ENCODE measurements at regions not wholly inside any gene's neighbourhood (a gene's known extent, or its start where the extent isn't known, plus 50 kb on each side); places are given as distances from the start of the nearest gene placed in this dataset.

GRCh38 chr5:172548311-172548731 lies 92.7 kb upstream of the NEURL1B start:
- no peak overlapping the region for H3K4me3 Mint-ChIP-seq
- no peak overlapping the region for H3K27ac Mint-ChIP-seq
- H3K4me1 Mint-ChIP-seq = no peaks in the 10 kb centered on the region
- no peaks in the 10 kb centered on the region for H3K36me3 Mint-ChIP-seq (ENCODE audit: low read depth)
- H3K27me3 Mint-ChIP-seq = peaks cover 29% of the 10 kb centered on the region
- H3K9me3 Mint-ChIP-seq = no peaks in the 10 kb centered on the region
- no peak for ATAC-seq (replicated peaks)

GRCh38 chr5:172546196-172546595 lies 91.9 kb upstream of the SH3PXD2B start:
- no peak for ATAC-seq (replicated peaks)
- Mint-ChIP-seq H3K27ac (no peak overlapping the region), H3K9me3 (no peaks in the 10 kb centered on the region), H3K27me3 (peaks cover 27% of the 10 kb centered on the region), H3K4me3 (no peak overlapping the region), H3K36me3 (ENCODE audit: low read depth) (no peaks in the 10 kb centered on the region), H3K4me1 (no peaks in the 10 kb centered on the region)

GRCh38 chr5:172545291-172545801 lies 91.0 kb upstream of the SH3PXD2B start:
- Mint-ChIP-seq H3K9me3 (no peaks in the 10 kb centered on the region), H3K27me3 (peaks cover 29% of the 10 kb centered on the region), H3K4me3 (no peak overlapping the region), H3K4me1 (no peaks in the 10 kb centered on the region), H3K36me3 (ENCODE audit: low read depth) (no peaks in the 10 kb centered on the region), H3K27ac (no peak overlapping the region)
- no peak for ATAC-seq (replicated peaks)

- H3K27me3 Mint-ChIP-seq = peaks cover 29% of the 10 kb centered on the region
Observed at GRCh38 chr5:172544371-172545095, 90.2 kb upstream of the SH3PXD2B start.

GRCh38 chr5:172543484-172544298 lies 89.4 kb upstream of the SH3PXD2B start:
- H3K27me3 Mint-ChIP-seq = peaks cover 29% of the 10 kb centered on the region
- no peaks in the 10 kb centered on the region for H3K4me1 Mint-ChIP-seq
- no peak overlapping the region for H3K4me3 Mint-ChIP-seq
- ATAC-seq (replicated peaks) = no peak
- no peak overlapping the region for H3K27ac Mint-ChIP-seq
- H3K36me3 Mint-ChIP-seq (ENCODE audit: low read depth) = no peaks in the 10 kb centered on the region
- H3K9me3 Mint-ChIP-seq = no peaks in the 10 kb centered on the region

More at GRCh38 chr5:172544371-172545095, 90.2 kb upstream of the SH3PXD2B start:
- no peak for ATAC-seq (replicated peaks)
- H3K4me3 Mint-ChIP-seq = no peak overlapping the region
- H3K36me3 Mint-ChIP-seq (ENCODE audit: low read depth) = no peaks in the 10 kb centered on the region
- no peak overlapping the region for H3K27ac Mint-ChIP-seq
- H3K4me1 Mint-ChIP-seq = no peaks in the 10 kb centered on the region
- no peaks in the 10 kb centered on the region for H3K9me3 Mint-ChIP-seq

GRCh38 chr5:172542651-172543131 lies 88.4 kb upstream of the SH3PXD2B start:
- no peaks in the 10 kb centered on the region for H3K4me1 Mint-ChIP-seq
- no peak overlapping the region for H3K27ac Mint-ChIP-seq
- no peak overlapping the region for H3K4me3 Mint-ChIP-seq
- ATAC-seq (replicated peaks) = no peak
- H3K9me3 Mint-ChIP-seq = no peaks in the 10 kb centered on the region
- H3K36me3 Mint-ChIP-seq (ENCODE audit: low read depth) = no peaks in the 10 kb centered on the region
- H3K27me3 Mint-ChIP-seq = peaks cover 29% of the 10 kb centered on the region

GRCh38 chr5:172541773-172542136 lies 87.4 kb upstream of the SH3PXD2B start:
- ATAC-seq (replicated peaks) = no peak
- Mint-ChIP-seq H3K36me3 (ENCODE audit: low read depth) (no peaks in the 10 kb centered on the region), H3K9me3 (no peaks in the 10 kb centered on the region), H3K27ac (no peak overlapping the region), H3K27me3 (peaks cover 28% of the 10 kb centered on the region), H3K4me1 (no peaks in the 10 kb centered on the region), H3K4me3 (no peak overlapping the region)

GRCh38 chr5:172541099-172541772 lies 86.9 kb upstream of the SH3PXD2B start:
- Mint-ChIP-seq H3K4me1 (no peaks in the 10 kb centered on the region), H3K9me3 (no peaks in the 10 kb centered on the region), H3K36me3 (ENCODE audit: low read depth) (no peaks in the 10 kb centered on the region), H3K4me3 (no peak overlapping the region), H3K27ac (no peak overlapping the region), H3K27me3 (peaks cover 23% of the 10 kb centered on the region)
- ATAC-seq (replicated peaks) = no peak

GRCh38 chr5:172540099-172540870 lies 86.0 kb upstream of the SH3PXD2B start:
- Mint-ChIP-seq H3K4me1 (no peaks in the 10 kb centered on the region), H3K36me3 (ENCODE audit: low read depth) (no peaks in the 10 kb centered on the region), H3K27me3 (peaks cover 17% of the 10 kb centered on the region), H3K27ac (no peak overlapping the region), H3K4me3 (no peak overlapping the region), H3K9me3 (no peaks in the 10 kb centered on the region)
- no peak for ATAC-seq (replicated peaks)

GRCh38 chr5:172535108-172535445 lies 80.8 kb upstream of the SH3PXD2B start:
- no peak for ATAC-seq (replicated peaks)
- Mint-ChIP-seq H3K4me1 (no peaks in the 10 kb centered on the region), H3K27ac (no peak overlapping the region), H3K4me3 (no peak overlapping the region), H3K36me3 (ENCODE audit: low read depth) (no peaks in the 10 kb centered on the region), H3K27me3 (peaks cover 6% of the 10 kb centered on the region), H3K9me3 (no peaks in the 10 kb centered on the region)

- no peak overlapping the region for H3K27ac Mint-ChIP-seq
- no peaks in the 10 kb centered on the region for H3K36me3 Mint-ChIP-seq (ENCODE audit: low read depth)
- ATAC-seq (replicated peaks) = no peak
- H3K27me3 Mint-ChIP-seq = peaks cover 7% of the 10 kb centered on the region
- peaks cover under 1% of the 10 kb centered on the region for H3K9me3 Mint-ChIP-seq
- H3K4me1 Mint-ChIP-seq = no peaks in the 10 kb centered on the region
- H3K4me3 Mint-ChIP-seq = no peak overlapping the region
Observed at GRCh38 chr5:172534229-172535107, 80.1 kb upstream of the SH3PXD2B start.

GRCh38 chr5:172533399-172534228 lies 79.3 kb upstream of the SH3PXD2B start:
- peaks cover 11% of the 10 kb centered on the region for H3K27me3 Mint-ChIP-seq
- peaks cover 5% of the 10 kb centered on the region for H3K9me3 Mint-ChIP-seq
- no peaks in the 10 kb centered on the region for H3K36me3 Mint-ChIP-seq (ENCODE audit: low read depth)
- no peaks in the 10 kb centered on the region for H3K4me1 Mint-ChIP-seq
- no peak overlapping the region for H3K27ac Mint-ChIP-seq
- no peak for ATAC-seq (replicated peaks)
- H3K4me3 Mint-ChIP-seq = no peak overlapping the region

- Mint-ChIP-seq H3K27ac (no peak overlapping the region), H3K4me3 (no peak overlapping the region), H3K4me1 (no peaks in the 10 kb centered on the region), H3K9me3 (peaks cover 5% of the 10 kb centered on the region), H3K36me3 (ENCODE audit: low read depth) (no peaks in the 10 kb centered on the region), H3K27me3 (peaks cover 16% of the 10 kb centered on the region)
- ATAC-seq (replicated peaks) = no peak
Observed at GRCh38 chr5:172533058-172533398, 78.7 kb upstream of the SH3PXD2B start.
